ENCODE measurements at regions not wholly inside any gene's neighbourhood (a gene's known extent, or its start where the extent isn't known, plus 50 kb on each side); places are given as distances from the start of the nearest gene placed in this dataset.

- no peak overlapping the region for H2BK12ac ChIP-seq (ENCODE audit: low read length)
- no peak overlapping the region for H3K18ac ChIP-seq (ENCODE audit: low read length)
- no peaks in the 10 kb centered on the region for H3K4me1 ChIP-seq (ENCODE audit: control insufficient read depth in 1 of 2, insufficient read depth in 2 of 2, low read length in 2 of 2)
- H2BK5ac ChIP-seq (ENCODE audit: low read depth, low read length, poor library complexity) = no peak overlapping the region
- DNase-seq = no peak
- H4K91ac ChIP-seq (ENCODE audit: low read depth, low read length) = no peak overlapping the region
- H3K4ac ChIP-seq (ENCODE audit: low read depth, low read length) = no peak overlapping the region
- no peaks in the 10 kb centered on the region for H3K27me3 ChIP-seq (ENCODE audit: insufficient read depth, low read length)
- WGBS (ENCODE audit: extremely low coverage, insufficient coverage, insufficient read length) = no CpG with 5 or more reads among the region's 4 CpGs
- no peaks in the 10 kb centered on the region for H3K79me1 ChIP-seq (ENCODE audit: low read length)
- H2AFZ ChIP-seq (ENCODE audit: insufficient read depth, low read length, poor library complexity) = no peak overlapping the region
- H2AK5ac ChIP-seq (ENCODE audit: low read length) = no peak overlapping the region
- no peak overlapping the region for H2BK120ac ChIP-seq (ENCODE audit: insufficient read depth, low read length, poor library complexity)
- H3K9me3 ChIP-seq (ENCODE audit: insufficient read depth, low read depth, low read length) = no peaks in the 10 kb centered on the region
- peak overlapping the region; percentile 13 for H3K9ac ChIP-seq (ENCODE audit: low read length)
- H3K4me2 ChIP-seq (ENCODE audit: low read length) = no peak overlapping the region
- H4K12ac ChIP-seq (ENCODE audit: low read depth, low read length) = no peak overlapping the region
- H3K27ac ChIP-seq (ENCODE audit: low read depth, low read length) = no peak overlapping the region
- H3K14ac ChIP-seq (ENCODE audit: low read length) = no peak overlapping the region
- H4K8ac ChIP-seq (ENCODE audit: low read depth, low read length) = no peak overlapping the region
- H3K4me3 ChIP-seq (ENCODE audit: low read depth, low read length) = no peak overlapping the region
- no peak overlapping the region for H3K23ac ChIP-seq (ENCODE audit: low read length)
- H3K79me2 ChIP-seq (ENCODE audit: control insufficient read depth, insufficient read depth, low read length, poor library complexity) = peaks cover 2% of the 10 kb centered on the region
- no peaks in the 10 kb centered on the region for H3K36me3 ChIP-seq (ENCODE audit: control insufficient read depth in 1 of 2, insufficient read depth in 2 of 2, low read length in 2 of 2)
Measured at GRCh38 chr3:127097072-127097405, 95.9 kb upstream of the PRR23E start.

GRCh38 chr3:127097481-127097880 lies 95.5 kb upstream of the PRR23E start:
- Histone ChIP-seq H3K4me2 (ENCODE audit: low read length) (no peak overlapping the region), H3K27me3 (ENCODE audit: insufficient read depth, low read length) (no peaks in the 10 kb centered on the region), H2BK120ac (ENCODE audit: insufficient read depth, low read length, poor library complexity) (no peak overlapping the region), H3K14ac (ENCODE audit: low read length) (no peak overlapping the region), H3K4me3 (ENCODE audit: low read depth, low read length) (no peak overlapping the region), H3K9ac (ENCODE audit: low read length) (no peak overlapping the region), H3K79me2 (ENCODE audit: control insufficient read depth, insufficient read depth, low read length, poor library complexity) (no peaks in the 10 kb centered on the region), H4K91ac (ENCODE audit: low read depth, low read length) (no peak overlapping the region), H4K8ac (ENCODE audit: low read depth, low read length) (no peak overlapping the region), H3K27ac (ENCODE audit: low read depth, low read length) (no peak overlapping the region), H2AFZ (ENCODE audit: insufficient read depth, low read length, poor library complexity) (no peak overlapping the region), H4K12ac (ENCODE audit: low read depth, low read length) (no peak overlapping the region), H2BK12ac (ENCODE audit: low read length) (no peak overlapping the region), H2AK5ac (ENCODE audit: low read length) (no peak overlapping the region), H3K4ac (ENCODE audit: low read depth, low read length) (no peak overlapping the region), H3K9me3 (ENCODE audit: insufficient read depth, low read depth, low read length) (no peaks in the 10 kb centered on the region), H3K4me1 (ENCODE audit: control insufficient read depth in 1 of 2, insufficient read depth in 2 of 2, low read length in 2 of 2) (no peaks in the 10 kb centered on the region), H3K18ac (ENCODE audit: low read length) (no peak overlapping the region), H2BK5ac (ENCODE audit: low read depth, low read length, poor library complexity) (no peak overlapping the region), H3K23ac (ENCODE audit: low read length) (no peak overlapping the region), H3K36me3 (ENCODE audit: control insufficient read depth in 1 of 2, insufficient read depth in 2 of 2, low read length in 2 of 2) (no peaks in the 10 kb centered on the region), H3K79me1 (ENCODE audit: low read length) (no peaks in the 10 kb centered on the region)
- DNase-seq = no peak
- WGBS (ENCODE audit: extremely low coverage, insufficient coverage, insufficient read length) = no CpG with 5 or more reads among the region's 3 CpGs

GRCh38 chr3:127099982-127100381 lies 92.9 kb upstream of the PRR23E start:
- no peak overlapping the region for H4K8ac ChIP-seq (ENCODE audit: low read depth, low read length)
- H2BK5ac ChIP-seq (ENCODE audit: low read depth, low read length, poor library complexity) = no peak overlapping the region
- no peak overlapping the region for H3K14ac ChIP-seq (ENCODE audit: low read length)
- no peak overlapping the region for H3K4me3 ChIP-seq (ENCODE audit: low read depth, low read length)
- H3K36me3 ChIP-seq (ENCODE audit: control insufficient read depth in 1 of 2, insufficient read depth in 2 of 2, low read length in 2 of 2) = no peaks in the 10 kb centered on the region
- DNase-seq = no peak
- no peaks in the 10 kb centered on the region for H3K27me3 ChIP-seq (ENCODE audit: insufficient read depth, low read length)
- H2BK120ac ChIP-seq (ENCODE audit: insufficient read depth, low read length, poor library complexity) = no peak overlapping the region
- no peak overlapping the region for H4K12ac ChIP-seq (ENCODE audit: low read depth, low read length)
- no peak overlapping the region for H3K9ac ChIP-seq (ENCODE audit: low read length)
- H3K79me1 ChIP-seq (ENCODE audit: low read length) = no peaks in the 10 kb centered on the region
- H2BK12ac ChIP-seq (ENCODE audit: low read length) = no peak overlapping the region
- no peak overlapping the region for H3K18ac ChIP-seq (ENCODE audit: low read length)
- no peaks in the 10 kb centered on the region for H3K79me2 ChIP-seq (ENCODE audit: control insufficient read depth, insufficient read depth, low read length, poor library complexity)
- no CpG with 5 or more reads among the region's 3 CpGs for WGBS (ENCODE audit: extremely low coverage, insufficient coverage, insufficient read length)
- H3K4ac ChIP-seq (ENCODE audit: low read depth, low read length) = no peak overlapping the region
- no peak overlapping the region for H4K91ac ChIP-seq (ENCODE audit: low read depth, low read length)
- H2AK5ac ChIP-seq (ENCODE audit: low read length) = no peak overlapping the region
- H3K4me2 ChIP-seq (ENCODE audit: low read length) = no peak overlapping the region
- no peak overlapping the region for H3K23ac ChIP-seq (ENCODE audit: low read length)
- H2AFZ ChIP-seq (ENCODE audit: insufficient read depth, low read length, poor library complexity) = no peak overlapping the region
- no peaks in the 10 kb centered on the region for H3K4me1 ChIP-seq (ENCODE audit: control insufficient read depth in 1 of 2, insufficient read depth in 2 of 2, low read length in 2 of 2)
- no peak overlapping the region for H3K27ac ChIP-seq (ENCODE audit: low read depth, low read length)
- no peaks in the 10 kb centered on the region for H3K9me3 ChIP-seq (ENCODE audit: insufficient read depth, low read depth, low read length)

GRCh38 chr3:127100459-127101410 lies 92.2 kb upstream of the PRR23E start:
- no peak overlapping the region for H2AK5ac ChIP-seq (ENCODE audit: low read length)
- H3K9me3 ChIP-seq (ENCODE audit: insufficient read depth, low read depth, low read length) = no peaks in the 10 kb centered on the region
- no peaks in the 10 kb centered on the region for H3K4me1 ChIP-seq (ENCODE audit: control insufficient read depth in 1 of 2, insufficient read depth in 2 of 2, low read length in 2 of 2)
- no peak overlapping the region for H2AFZ ChIP-seq (ENCODE audit: insufficient read depth, low read length, poor library complexity)
- H3K9ac ChIP-seq (ENCODE audit: low read length) = no peak overlapping the region
- no peaks in the 10 kb centered on the region for H3K27me3 ChIP-seq (ENCODE audit: insufficient read depth, low read length)
- H3K4me2 ChIP-seq (ENCODE audit: low read length) = no peak overlapping the region
- WGBS (ENCODE audit: extremely low coverage, insufficient coverage, insufficient read length) = no CpG with 5 or more reads among the region's 18 CpGs
- no peak overlapping the region for H3K4me3 ChIP-seq (ENCODE audit: low read depth, low read length)
- no peak for DNase-seq
- no peak overlapping the region for H2BK12ac ChIP-seq (ENCODE audit: low read length)
- no peak overlapping the region for H2BK5ac ChIP-seq (ENCODE audit: low read depth, low read length, poor library complexity)
- no peak overlapping the region for H4K8ac ChIP-seq (ENCODE audit: low read depth, low read length)
- no peaks in the 10 kb centered on the region for H3K79me1 ChIP-seq (ENCODE audit: low read length)
- no peak overlapping the region for H4K91ac ChIP-seq (ENCODE audit: low read depth, low read length)
- H3K27ac ChIP-seq (ENCODE audit: low read depth, low read length) = no peak overlapping the region
- no peak overlapping the region for H2BK120ac ChIP-seq (ENCODE audit: insufficient read depth, low read length, poor library complexity)
- H4K12ac ChIP-seq (ENCODE audit: low read depth, low read length) = no peak overlapping the region
- no peak overlapping the region for H3K23ac ChIP-seq (ENCODE audit: low read length)
- no peaks in the 10 kb centered on the region for H3K79me2 ChIP-seq (ENCODE audit: control insufficient read depth, insufficient read depth, low read length, poor library complexity)
- H3K36me3 ChIP-seq (ENCODE audit: control insufficient read depth in 1 of 2, insufficient read depth in 2 of 2, low read length in 2 of 2) = no peaks in the 10 kb centered on the region
- H3K18ac ChIP-seq (ENCODE audit: low read length) = no peak overlapping the region
- H3K4ac ChIP-seq (ENCODE audit: low read depth, low read length) = no peak overlapping the region
- H3K14ac ChIP-seq (ENCODE audit: low read length) = no peak overlapping the region
